GM12891 (cell line): ENCODE measurements at regions not wholly inside any gene's neighbourhood (a gene's known extent, or its start where the extent isn't known, plus 50 kb on each side); places are given as distances from the start of the nearest gene placed in this dataset.

Experiments
- POLR2A ChIP-seq: IDR thresholded peaks from 2 replicates; pipeline ENCODE4 v1.6.1; 2011; ENCODE audit warnings: low read depth, low read length, control low read depth
- TAF1 ChIP-seq: IDR thresholded peaks from 2 replicates; pipeline ENCODE4 v1.6.1; 2011; ENCODE audit warnings: low read depth, low read length, control low read depth

- no peak for TF ChIP-seq POLR2A
- no peak for TF ChIP-seq TAF1
Observed at GRCh38 chr2:20526160-20526559, 79.3 kb downstream of the RHOB start.
